HUDEP-2 (cell line): ENCODE measurements at regions not wholly inside any gene's neighbourhood (a gene's known extent, or its start where the extent isn't known, plus 50 kb on each side); places are given as distances from the start of the nearest gene placed in this dataset.
A peak's percentile ranks its signal among the peaks of the same experiment; 100 is the strongest.

ENCODE experiments used
- DNase-seq, 76 experiments: peaks; one replicate each; lab custom pipeline; 2025; ENCODE audit not compliant: unreplicated experiment in 76 of 76; lab: John Stamatoyannopoulos, UW

GRCh38 chr1:227451057-227451456 lies 112.3 kb upstream of the ZNF678 start:
- DNase-seq, result no peak

- no peak for DNase-seq
These were observed 112.9 kb upstream of the ZNF678 start for GRCh38 chr1:227450489-227450888.

- no peak for DNase-seq
These were observed 113.5 kb upstream of the ZNF678 start for GRCh38 chr1:227449741-227450441.

GRCh38 chr1:227449051-227449450 lies 114.3 kb upstream of the ZNF678 start:
- peak in 46 of 76 experiments; percentile 4 to 63 (median 33) for DNase-seq

GRCh38 chr1:227447531-227447990 lies 115.8 kb upstream of the ZNF678 start:
- DNase-seq, result no peak

GRCh38 chr1:227445746-227446145 lies 117.6 kb upstream of the ZNF678 start:
- no peak for DNase-seq

GRCh38 chr1:227445092-227445674 lies 118.2 kb upstream of the ZNF678 start:
- no peak for DNase-seq

GRCh38 chr1:227440182-227440581 lies 121.9 kb upstream of the CDC42BPA start:
- peak in 4 of 76 experiments; percentile 3 to 12 (median 8) for DNase-seq

GRCh38 chr1:227437495-227438008 lies 119.3 kb upstream of the CDC42BPA start:
- DNase-seq, result peak in 36 of 76 experiments; percentile 9 to 76 (median 48)

- DNase-seq, result no peak
These were observed 116.6 kb upstream of the CDC42BPA start for GRCh38 chr1:227434808-227435444.

- DNase-seq, result no peak
These were observed 115.5 kb upstream of the CDC42BPA start for GRCh38 chr1:227433663-227434341.

GRCh38 chr1:227432981-227433380 lies 114.7 kb upstream of the CDC42BPA start:
- DNase-seq, result no peak

GRCh38 chr1:227432181-227432535 lies 113.9 kb upstream of the CDC42BPA start:
- no peak for DNase-seq

GRCh38 chr1:227429447-227430359 lies 111.4 kb upstream of the CDC42BPA start:
- DNase-seq, result no peak

GRCh38 chr1:227428803-227429202 lies 110.5 kb upstream of the CDC42BPA start:
- no peak for DNase-seq

- DNase-seq, result no peak
These were observed 109.1 kb upstream of the CDC42BPA start for GRCh38 chr1:227427411-227427810.

GRCh38 chr1:227424953-227425352 lies 106.7 kb upstream of the CDC42BPA start:
- peak in 17 of 76 experiments; percentile 6 to 47 (median 21) for DNase-seq

GRCh38 chr1:227424159-227424680 lies 105.9 kb upstream of the CDC42BPA start:
- DNase-seq, result no peak

- DNase-seq, result no peak
These were observed 104.3 kb upstream of the CDC42BPA start for GRCh38 chr1:227422581-227422980.

- DNase-seq, result no peak
These were observed 101.9 kb upstream of the CDC42BPA start for GRCh38 chr1:227420147-227420546.
